ENCODE measurements at regions not wholly inside any gene's neighbourhood (a gene's known extent, or its start where the extent isn't known, plus 50 kb on each side); places are given as distances from the start of the nearest gene placed in this dataset.

DNA sequence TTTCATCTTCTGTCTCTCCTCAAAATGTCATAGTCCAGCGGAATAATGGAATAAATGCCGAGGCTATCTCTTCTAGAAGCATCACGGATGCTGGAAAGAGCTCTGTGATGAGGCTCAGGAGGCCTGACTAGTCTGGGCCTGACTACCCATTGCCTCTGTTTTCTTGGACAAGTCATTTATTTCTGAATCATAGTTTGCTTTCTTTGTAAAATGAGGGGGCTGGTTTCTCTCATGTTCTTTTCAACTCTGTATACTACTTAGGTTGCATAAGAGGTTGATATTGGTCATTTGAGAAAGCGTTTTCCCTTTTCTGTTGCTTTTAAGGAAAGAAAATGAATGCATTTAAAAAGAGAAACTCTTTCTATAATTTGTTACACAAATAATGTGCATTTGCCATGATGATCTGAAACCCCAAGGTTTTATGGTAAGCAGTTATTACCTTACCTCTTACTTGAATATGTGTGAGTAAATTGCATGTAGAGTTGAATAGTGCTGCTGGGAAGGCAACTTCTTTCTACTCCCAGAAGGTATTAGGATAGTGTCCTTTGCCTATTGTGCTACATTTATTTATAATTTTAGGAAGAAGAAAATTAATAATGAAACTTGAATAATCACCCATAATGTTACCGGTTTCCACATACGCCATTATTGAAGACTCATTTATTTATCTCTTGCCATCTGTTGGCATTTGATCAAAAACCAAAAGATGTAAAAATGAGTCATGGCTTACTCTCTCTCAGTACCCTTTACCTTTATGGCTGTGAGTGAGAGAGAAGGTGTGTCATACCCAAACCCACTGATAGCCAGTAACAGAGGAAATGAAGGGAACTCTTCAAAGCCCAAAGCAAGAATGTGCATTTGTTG, 179.1 kb downstream of the FASLG start:
- TF ChIP-seq POLR2AphosphoS5 (IDR thresholded peaks at IDR 0.05; ENCODE audit: borderline replicate concordance, low read depth, low read length) (no peak), EZH2 (IDR thresholded peaks at IDR 0.05) (no peak), FOXP2 (optimal IDR thresholded peaks at IDR 0.05; ENCODE audit: control extremely low read depth, extremely low read length, insufficient read depth) (no peak)

Data from SK-N-MC (cell line).